ENCODE measurements at regions not wholly inside any gene's neighbourhood (a gene's known extent, or its start where the extent isn't known, plus 50 kb on each side); places are given as distances from the start of the nearest gene placed in this dataset.
A peak's percentile ranks its signal among the peaks of the same experiment; 100 is the strongest.
"Not testable (repeated sequence)": the region's sequence is repeated elsewhere in the genome, so short reads cannot be mapped to it uniquely, and the experiment has no call there.

DNA sequence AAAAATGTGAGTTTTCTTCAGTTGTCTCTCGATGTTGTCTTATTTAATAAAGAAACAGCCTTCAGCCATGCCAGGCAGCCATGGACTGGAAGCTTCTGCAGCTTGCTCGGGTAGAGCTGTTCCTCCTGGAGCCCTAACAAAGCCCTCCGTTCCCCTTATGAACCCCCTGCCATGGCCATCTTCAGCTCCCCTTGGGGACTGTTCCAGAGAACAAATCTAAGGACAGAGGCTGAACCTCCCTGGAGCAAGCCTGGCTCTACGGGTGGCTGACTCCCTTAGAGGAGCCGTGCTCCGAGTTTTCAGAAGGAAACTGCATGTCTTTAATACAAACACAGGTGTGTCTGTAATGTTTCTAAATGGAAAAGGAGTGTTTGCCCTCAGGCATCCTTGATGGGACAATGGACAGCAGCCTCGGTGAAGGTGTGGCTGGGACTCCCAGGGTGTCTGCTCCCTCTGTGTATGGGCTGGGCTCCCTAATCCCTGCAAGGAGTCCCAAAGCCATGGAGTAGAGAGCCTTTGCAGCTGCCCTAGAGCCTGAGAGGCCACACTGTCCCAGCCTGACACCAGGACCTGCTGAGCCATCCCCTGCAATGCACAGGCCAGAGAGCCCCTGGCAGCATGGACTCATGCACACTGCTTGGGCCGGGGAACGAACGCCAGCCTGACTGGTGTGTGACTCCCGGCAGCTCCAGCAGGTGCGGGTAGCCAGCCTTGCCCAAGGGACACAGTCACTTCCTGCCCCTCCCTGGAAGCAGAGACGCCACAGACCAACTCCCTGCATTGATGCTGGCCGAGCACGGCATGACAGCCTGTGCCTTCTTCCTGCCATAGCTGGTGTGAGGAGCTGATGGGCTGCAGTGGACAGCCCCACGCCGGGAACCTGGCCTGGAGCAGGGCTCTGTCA, 381.8 kb downstream of the TCERG1L start:
- ATAC-seq (no peak), DNase-seq (no peak)
- H3K27me3 Mint-ChIP-seq, result peaks cover 13% of the 10 kb centered on the region
- no peak overlapping the region for H3K4me3 Mint-ChIP-seq
- H3K27ac Mint-ChIP-seq, result no peak overlapping the region
- H3K4me1 Mint-ChIP-seq, result no peaks in the 10 kb centered on the region
- no peaks in the 10 kb centered on the region for H3K9me3 Mint-ChIP-seq

DNA sequence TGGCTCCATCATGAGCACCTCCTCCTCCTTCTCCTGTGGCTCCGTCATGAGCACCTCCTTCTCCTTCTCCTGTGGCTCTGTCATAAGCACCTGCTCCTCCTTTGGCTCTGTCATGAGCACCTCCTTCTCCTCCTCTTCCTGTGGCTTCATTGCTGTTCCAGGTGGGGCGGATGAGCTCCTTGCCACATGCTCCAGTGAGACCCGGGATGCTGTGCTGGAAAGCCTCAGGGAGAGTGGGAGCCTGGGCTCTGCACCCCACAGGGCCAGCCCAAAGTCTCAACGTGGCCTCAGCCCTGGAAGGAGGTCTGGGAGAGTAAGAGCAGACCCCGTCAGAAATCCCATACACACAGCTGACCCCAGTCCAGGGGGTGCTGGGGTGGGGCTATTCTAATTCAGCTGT, 380.7 kb downstream of the TCERG1L start:
- peaks cover 13% of the 10 kb centered on the region for H3K27me3 Mint-ChIP-seq
- no peaks in the 10 kb centered on the region for H3K9me3 Mint-ChIP-seq
- no peak overlapping the region for H3K4me3 Mint-ChIP-seq
- no peaks in the 10 kb centered on the region for H3K4me1 Mint-ChIP-seq
- no peak for DNase-seq
- H3K27ac Mint-ChIP-seq, result no peak overlapping the region
- ATAC-seq, result no peak

DNA sequence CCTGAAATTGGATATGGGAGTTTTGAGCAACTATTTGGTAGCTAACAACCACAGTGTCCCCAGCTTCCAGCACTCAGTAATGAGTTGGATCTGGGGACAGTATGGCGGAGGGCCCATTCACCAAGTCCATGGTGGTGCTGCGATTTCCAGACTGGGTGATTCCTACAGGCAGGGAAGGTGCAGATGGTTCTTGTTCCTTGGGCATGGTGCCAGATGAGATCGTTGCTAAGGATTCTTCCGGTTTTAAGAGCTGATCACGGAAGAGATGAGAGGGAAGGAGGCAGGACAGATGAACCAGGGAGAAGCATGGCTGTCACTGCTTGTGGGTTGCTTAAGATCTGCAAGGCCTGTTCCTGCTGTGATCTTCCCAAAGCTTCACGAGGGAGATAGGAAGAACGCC, 380.3 kb downstream of the TCERG1L start:
- H3K27ac Mint-ChIP-seq, result no peak overlapping the region
- H3K4me3 Mint-ChIP-seq, result no peak overlapping the region
- peaks cover 13% of the 10 kb centered on the region for H3K27me3 Mint-ChIP-seq
- no peak for ATAC-seq
- H3K4me1 Mint-ChIP-seq, result no peaks in the 10 kb centered on the region
- DNase-seq, result no peak
- H3K9me3 Mint-ChIP-seq, result no peaks in the 10 kb centered on the region

DNA sequence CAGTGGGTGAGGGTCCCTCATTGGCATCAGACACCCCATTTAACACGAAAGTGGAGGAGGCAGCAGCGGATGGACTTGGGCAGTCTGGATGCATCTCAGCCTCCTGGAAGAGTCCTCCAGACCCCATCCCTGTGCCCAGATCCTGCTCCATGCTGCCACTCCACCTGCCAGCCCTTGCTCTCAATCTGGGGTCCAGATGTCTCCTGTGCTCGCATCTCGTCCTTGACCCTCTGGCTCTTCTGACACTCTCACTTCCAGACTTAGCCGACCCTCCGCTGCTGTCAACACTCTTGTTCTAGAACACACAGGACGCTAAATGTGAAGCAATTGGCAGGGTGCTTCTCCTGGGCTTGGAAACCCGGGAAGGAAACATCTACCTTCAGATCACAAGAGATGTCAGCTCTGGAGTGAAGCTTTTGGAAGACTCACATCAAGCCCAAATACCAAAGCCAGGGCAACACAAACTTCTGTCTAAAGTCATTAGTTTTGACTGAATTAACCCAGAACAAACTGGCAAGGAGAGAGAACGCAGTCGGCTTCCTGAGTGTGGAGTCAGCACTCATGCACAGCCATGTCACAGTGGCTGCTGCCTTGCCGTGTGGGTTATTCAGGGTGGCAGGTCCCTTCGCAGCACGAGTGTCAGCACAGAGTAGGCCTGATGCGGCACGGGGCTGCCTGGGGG, 379.1 kb downstream of the TCERG1L start:
- Mint-ChIP-seq H3K9me3 (no peaks in the 10 kb centered on the region), H3K27me3 (peaks cover 13% of the 10 kb centered on the region), H3K4me3 (no peak overlapping the region), H3K27ac (peak overlapping the region in 1 of 2 donors; percentile 91), H3K4me1 (no peaks in the 10 kb centered on the region)
- no peak for DNase-seq
- no peak for ATAC-seq

DNA sequence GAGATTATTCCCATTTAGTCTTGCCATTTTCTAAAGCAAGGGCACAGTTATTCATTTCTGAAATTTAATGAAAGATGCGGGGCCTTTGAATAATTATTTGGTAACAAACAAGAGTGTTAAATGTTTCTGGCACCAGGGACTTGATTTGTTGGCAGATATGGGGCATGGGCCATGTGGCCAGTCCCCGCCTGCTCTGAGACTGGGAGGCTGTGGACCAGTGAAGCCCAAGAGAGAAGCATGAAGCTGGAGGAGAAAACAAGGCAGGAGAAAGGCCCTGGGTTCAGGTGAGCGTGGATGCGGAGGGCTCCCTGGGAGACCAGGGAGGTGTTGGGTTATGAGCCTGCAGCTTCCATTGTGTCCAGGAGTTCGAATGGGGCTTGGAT, 378.5 kb downstream of the TCERG1L start:
- ATAC-seq (no peak), DNase-seq (no peak)
- Mint-ChIP-seq H3K4me3 (no peak overlapping the region), H3K27ac (no peak overlapping the region), H3K4me1 (no peaks in the 10 kb centered on the region), H3K9me3 (no peaks in the 10 kb centered on the region), H3K27me3 (peaks cover 13% of the 10 kb centered on the region)

DNA sequence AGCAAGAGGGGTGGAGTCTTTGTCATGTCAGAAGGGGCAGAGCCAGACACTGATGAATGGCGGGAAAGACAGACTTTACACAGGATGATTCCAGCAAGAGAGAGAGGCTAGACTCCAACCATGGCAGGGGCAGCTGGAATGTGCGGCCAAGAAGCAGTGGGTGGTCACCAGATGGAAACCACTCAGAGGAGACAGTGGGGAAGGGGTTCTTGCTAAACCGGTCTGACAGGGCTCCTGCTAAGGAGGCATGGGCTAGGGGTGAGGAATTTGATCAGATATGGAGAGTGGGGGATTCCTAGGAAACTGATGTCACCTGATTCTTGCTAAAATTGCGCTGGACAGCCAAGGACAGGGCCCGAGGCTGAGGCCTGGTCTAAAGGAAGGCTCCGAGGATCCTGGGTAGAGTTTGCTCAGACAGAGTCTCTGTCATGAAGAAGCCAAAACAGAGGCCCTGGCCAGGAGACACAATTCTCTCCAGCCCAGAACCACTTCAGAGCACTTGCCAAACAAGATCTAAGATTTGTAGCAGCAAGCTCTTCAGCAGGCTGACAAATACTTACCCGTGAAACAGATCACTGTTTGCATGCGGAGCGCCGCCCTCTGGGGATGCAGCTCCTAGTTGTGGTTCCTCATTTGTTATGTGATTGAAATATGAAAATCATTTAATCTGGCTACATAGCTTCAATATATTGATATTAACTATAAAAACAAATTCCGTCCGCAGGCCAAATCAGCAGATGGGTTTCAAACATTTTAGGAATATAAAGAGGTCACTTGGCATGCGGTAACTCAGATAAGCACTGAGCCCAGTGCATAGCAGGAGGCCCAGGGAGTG, 377.0 kb downstream of the TCERG1L start:
- Mint-ChIP-seq H3K4me1 (no peaks in the 10 kb centered on the region), H3K4me3 (no peak overlapping the region), H3K27me3 (peaks cover 19% of the 10 kb centered on the region), H3K27ac (no peak overlapping the region), H3K9me3 (no peaks in the 10 kb centered on the region)
- no peak for ATAC-seq
- no peak for DNase-seq

DNA sequence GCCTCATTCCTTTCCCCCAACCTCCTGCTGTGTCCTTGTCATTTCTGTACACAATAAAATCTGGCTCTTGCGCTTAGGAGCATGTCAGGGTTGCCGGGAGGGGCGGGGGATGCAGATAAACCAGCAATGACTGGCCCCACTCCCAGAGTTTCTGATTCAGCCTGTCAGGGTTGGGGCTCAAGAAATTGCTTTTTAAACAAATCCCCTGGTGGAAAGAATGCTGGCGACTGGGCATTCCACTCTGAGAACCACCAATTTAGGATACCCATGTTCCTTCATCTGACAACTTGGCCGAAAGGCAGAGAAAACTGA, 376.4 kb downstream of the TCERG1L start:
- ATAC-seq (no peak), DNase-seq (no peak)
- H3K4me1 Mint-ChIP-seq, result no peaks in the 10 kb centered on the region
- peaks cover 23% of the 10 kb centered on the region for H3K27me3 Mint-ChIP-seq
- no peak overlapping the region for H3K4me3 Mint-ChIP-seq
- H3K9me3 Mint-ChIP-seq, result no peaks in the 10 kb centered on the region
- H3K27ac Mint-ChIP-seq, result no peak overlapping the region

DNA sequence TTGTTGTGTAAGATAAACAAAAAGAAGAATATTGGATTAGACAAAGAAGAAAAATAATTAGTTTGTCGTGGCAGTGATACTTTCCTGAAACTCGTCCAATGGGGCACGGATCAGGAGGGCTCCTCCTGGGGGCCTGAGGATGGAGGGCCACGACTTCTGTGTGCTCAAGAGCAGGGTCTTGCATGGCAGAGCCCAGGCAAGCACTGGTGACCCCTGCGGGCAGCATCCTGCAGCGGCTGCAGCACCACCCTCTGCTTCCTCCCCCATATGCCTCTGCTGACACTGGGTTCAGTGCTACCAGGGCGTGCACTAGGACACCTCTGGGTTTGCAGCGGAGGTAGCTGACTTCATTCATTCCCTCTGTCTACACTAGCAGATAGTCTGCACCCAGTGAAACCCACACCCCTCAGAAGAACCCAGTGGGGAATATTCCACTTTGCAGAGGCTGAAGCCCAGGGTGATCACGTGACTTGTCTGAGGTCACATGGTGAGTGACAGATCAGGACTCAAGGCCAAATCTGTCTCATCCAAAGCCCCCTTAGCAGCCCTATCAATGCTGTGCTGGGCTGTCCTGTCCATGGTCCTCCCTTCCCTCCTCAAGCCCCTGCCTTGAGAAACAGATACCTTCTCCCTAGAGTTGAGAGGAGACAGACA, 375.5 kb downstream of the TCERG1L start:
- DNase-seq (no peak), ATAC-seq (no peak)
- peaks cover 23% of the 10 kb centered on the region for H3K27me3 Mint-ChIP-seq
- no peak overlapping the region for H3K27ac Mint-ChIP-seq
- H3K4me3 Mint-ChIP-seq, result no peak overlapping the region
- H3K9me3 Mint-ChIP-seq, result no peaks in the 10 kb centered on the region
- no peaks in the 10 kb centered on the region for H3K4me1 Mint-ChIP-seq

DNA sequence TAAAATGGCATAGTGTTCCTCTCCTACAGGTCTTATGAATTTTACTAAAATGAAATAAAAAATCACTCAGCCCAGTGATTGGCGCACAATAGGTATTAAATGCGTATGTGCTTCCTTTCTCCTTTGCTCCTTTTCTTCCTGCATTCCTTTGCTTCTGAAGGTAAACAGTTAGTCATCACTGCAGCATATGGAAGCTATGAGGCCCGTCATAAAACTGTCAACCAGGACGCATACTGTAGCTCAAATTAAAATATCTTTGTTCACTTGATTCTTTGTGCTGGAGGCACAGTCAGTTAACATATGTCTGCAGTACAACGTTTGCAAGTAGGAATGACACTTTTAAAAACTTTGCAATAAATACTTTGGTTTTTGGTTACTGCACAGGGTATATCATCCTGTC, 374.7 kb downstream of the TCERG1L start:
- Mint-ChIP-seq H3K9me3 (no peaks in the 10 kb centered on the region), H3K4me3 (no peak overlapping the region), H3K27ac (no peak overlapping the region), H3K27me3 (peaks cover 23% of the 10 kb centered on the region), H3K4me1 (no peaks in the 10 kb centered on the region)
- no peak for DNase-seq
- no peak for ATAC-seq

DNA sequence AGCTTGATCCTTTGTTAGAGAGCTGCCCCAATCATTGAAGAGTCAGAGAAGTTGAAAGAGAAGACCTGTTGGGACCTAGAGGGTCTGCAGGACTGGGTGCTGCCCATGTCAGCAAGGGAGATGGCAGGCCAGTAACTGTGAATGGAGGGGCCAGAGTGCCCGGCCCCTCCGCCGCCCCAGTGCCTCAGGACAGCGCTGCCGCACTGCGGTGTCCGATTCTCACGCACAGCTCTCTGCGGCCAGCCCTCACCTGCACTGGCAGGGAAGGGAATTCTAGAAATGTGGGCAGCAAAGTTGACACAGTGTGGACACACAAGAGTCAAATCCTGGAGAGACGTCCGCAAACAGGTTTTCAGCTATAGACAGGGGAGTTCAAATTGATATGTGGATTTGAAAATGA, 373.5 kb downstream of the TCERG1L start:
- Mint-ChIP-seq H3K9me3 (no peaks in the 10 kb centered on the region), H3K4me1 (no peaks in the 10 kb centered on the region), H3K27me3 (peaks cover 19% of the 10 kb centered on the region), H3K4me3 (no peak overlapping the region), H3K27ac (no peak overlapping the region)
- no peak for ATAC-seq
- DNase-seq, result no peak

DNA sequence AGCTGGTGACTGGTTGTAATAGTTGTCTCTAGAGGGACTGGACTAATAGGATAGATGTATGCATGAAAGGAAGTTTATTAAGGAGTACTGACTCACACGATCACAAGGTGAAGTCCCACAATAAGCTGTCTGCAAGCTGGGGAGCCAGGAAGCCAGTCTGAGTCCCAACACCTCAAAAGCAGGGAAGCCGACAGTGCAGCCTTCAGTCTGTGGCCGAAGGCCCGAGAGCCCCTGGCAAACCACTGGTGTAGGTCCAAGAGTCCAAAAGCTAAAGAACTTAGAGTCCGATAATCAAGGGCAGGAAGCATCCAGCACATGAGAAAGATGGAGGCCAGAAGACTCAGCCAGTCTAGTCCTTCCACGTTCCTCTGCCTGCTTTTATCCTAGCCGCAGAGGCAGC, 372.6 kb downstream of the TCERG1L start:
- not testable (repeated sequence) for H3K27ac Mint-ChIP-seq

DNA sequence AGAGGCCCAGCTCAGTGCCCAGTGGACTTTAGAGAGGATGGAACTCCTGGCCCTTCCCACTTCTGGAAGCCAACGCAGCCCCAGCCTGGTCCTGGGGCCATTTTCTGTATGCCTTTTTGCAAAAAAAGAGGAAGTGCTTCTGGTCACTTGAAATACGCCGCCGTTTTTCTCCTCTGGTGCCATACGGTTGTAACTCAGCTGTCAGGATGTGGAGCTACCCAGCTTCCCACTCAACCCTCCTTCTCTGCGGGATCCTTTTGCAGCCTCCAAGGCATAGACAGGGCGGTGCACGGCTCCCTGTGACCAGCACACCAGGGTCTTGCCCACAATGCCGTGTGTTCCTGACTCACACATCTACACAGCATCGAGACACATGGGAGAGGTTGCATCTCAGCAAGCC, 369.6 kb downstream of the TCERG1L start:
- peaks cover 10% of the 10 kb centered on the region for H3K27me3 Mint-ChIP-seq
- H3K27ac Mint-ChIP-seq, result no peak overlapping the region
- DNase-seq, result no peak
- ATAC-seq, result peak; percentile 23
- H3K4me1 Mint-ChIP-seq, result no peaks in the 10 kb centered on the region
- H3K9me3 Mint-ChIP-seq, result no peaks in the 10 kb centered on the region
- H3K4me3 Mint-ChIP-seq, result no peak overlapping the region

More for the DNA sequence above, 372.6 kb downstream of the TCERG1L start:
- H3K9me3 Mint-ChIP-seq, ATAC-seq, DNase-seq, H3K4me3 Mint-ChIP-seq, H3K4me1 Mint-ChIP-seq: not testable (repeated sequence)
- peaks cover 16% of the 10 kb centered on the region for H3K27me3 Mint-ChIP-seq

DNA sequence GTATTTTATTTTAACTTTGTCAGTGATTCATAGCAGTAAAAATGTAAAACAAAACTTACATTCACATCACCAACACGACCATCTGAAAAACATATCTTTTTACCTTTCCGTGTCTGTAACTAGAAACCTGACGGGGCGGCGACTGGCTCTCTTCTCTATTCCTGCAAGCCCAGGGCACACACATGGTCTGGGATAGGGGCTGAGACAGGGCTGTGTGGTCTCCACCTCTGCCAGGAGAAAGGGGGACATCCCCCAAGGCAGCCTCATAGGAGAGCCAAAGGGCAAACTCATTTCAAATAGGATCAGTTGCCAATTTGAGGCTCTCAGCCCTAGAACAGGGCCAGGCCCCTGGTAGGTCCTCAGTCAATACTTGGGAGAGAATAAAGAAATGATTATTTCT, 359.4 kb downstream of the TCERG1L start:
- Mint-ChIP-seq H3K4me1 (no peaks in the 10 kb centered on the region), H3K27ac (no peak overlapping the region), H3K9me3 (peaks cover 0 to 18% of the 10 kb centered on the region in 2 donors), H3K27me3 (peaks cover 9% of the 10 kb centered on the region), H3K4me3 (no peak overlapping the region)
- DNase-seq, result no peak
- no peak for ATAC-seq

DNA sequence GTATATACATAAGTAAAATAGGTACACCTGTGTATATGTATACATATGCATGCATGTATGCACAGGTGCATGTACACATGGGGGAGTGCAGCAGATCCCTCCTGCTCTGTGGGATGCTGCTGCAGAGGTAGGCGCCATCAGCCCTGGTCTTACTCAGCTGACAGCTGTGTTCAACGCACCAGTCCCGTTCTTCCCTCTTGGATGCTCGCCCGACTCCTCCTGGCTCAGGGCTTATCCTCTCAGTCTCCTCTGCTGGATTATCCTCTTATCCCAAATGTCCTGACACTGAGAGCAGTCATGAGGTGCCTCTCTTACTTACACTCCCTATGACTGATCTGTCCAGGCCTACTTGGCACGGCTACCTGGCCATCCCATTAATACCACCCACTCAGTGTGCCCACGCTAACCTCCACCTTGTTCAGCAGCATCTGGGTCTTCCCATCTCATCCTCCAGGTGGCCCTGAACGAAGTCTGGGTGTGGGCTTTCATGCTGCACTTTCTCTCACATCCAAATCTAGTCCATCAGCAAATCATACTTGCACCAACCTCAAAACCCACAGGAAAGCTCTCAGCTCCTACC, 357.1 kb downstream of the TCERG1L start:
- Mint-ChIP-seq H3K9me3 (peaks cover 0 to 5% of the 10 kb centered on the region in 2 donors), H3K27me3 (peaks cover 6% of the 10 kb centered on the region), H3K4me3 (no peak overlapping the region), H3K27ac (no peak overlapping the region), H3K4me1 (no peaks in the 10 kb centered on the region)
- DNase-seq, result no peak
- no peak for ATAC-seq

DNA sequence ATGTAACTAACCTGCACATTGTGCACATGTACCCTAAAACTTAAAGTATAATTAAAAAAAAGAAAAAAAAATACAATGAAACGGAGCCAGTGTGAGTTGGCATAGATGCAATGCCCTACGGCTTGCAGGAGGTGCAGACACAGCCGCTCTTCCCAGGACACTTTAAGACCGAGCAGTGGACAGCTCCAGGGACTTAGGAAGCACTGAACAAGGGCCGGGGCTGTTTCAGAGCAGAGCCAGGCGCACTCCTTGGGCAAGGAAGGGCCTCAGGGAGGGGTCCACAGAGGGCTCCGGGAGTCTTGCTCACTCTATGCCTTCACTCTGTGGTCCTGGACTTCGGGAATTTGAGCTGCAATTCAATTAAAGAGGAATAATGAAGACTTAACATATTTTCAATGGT, 355.3 kb downstream of the TCERG1L start:
- DNase-seq (no peak), ATAC-seq (no peak)
- H3K4me1 Mint-ChIP-seq, result no peaks in the 10 kb centered on the region
- no peaks in the 10 kb centered on the region for H3K27me3 Mint-ChIP-seq
- no peak overlapping the region for H3K4me3 Mint-ChIP-seq
- no peaks in the 10 kb centered on the region for H3K9me3 Mint-ChIP-seq
- no peak overlapping the region for H3K27ac Mint-ChIP-seq
